WTC11 (cell line): ENCODE measurements at regions not wholly inside any gene's neighbourhood (a gene's known extent, or its start where the extent isn't known, plus 50 kb on each side); places are given as distances from the start of the nearest gene placed in this dataset.

Experiments used
- ATAC-seq: fragments of 200-7000 bp; cut with Tn5 transposase; 2 replicates; pipeline ENCODE4 v1.10.0; 2021; ENCODE audit warnings: mild to moderate bottlenecking, moderate library complexity
- CTCF ChIA-PET: fragments of 300-600 bp; sonication (Branson Sonifier 250); formaldehyde crosslinking; loops from one replicate; lab custom pipeline; 2021; ENCODE audit warnings: antibody characterized with exemption; lab: Charles Lee
- POLR2A ChIA-PET: fragments of 350-600 bp; sonication (Branson Sonifier 250); formaldehyde crosslinking; loops from one replicate; lab custom pipeline; 2021; ENCODE audit warnings: antibody characterized with exemption; lab: Charles Lee
- DNase-seq: peaks from one replicate; pipeline ENCODE4 v3.0.0; 2021; ENCODE audit warnings: low spot score
- H3K27ac Mint-ChIP-seq: 2 replicates; pipeline ENCODE4 v1.8.0; 2021; ENCODE audit warnings: mixed read lengths
- H3K27me3 Mint-ChIP-seq: 2 replicates; pipeline ENCODE4 v1.8.0; 2021; ENCODE audit warnings: low read depth, mild to moderate bottlenecking, moderate library complexity, mixed read lengths
- H3K36me3 Mint-ChIP-seq: 2 replicates; pipeline ENCODE4 v1.8.0; 2021; ENCODE audit warnings: mixed read lengths
- H3K4me1 Mint-ChIP-seq: 2 replicates; pipeline ENCODE4 v1.8.0; 2022; ENCODE audit warnings: mixed read lengths
- H3K4me3 Mint-ChIP-seq: 2 replicates; pipeline ENCODE4 v1.8.0; 2021; ENCODE audit warnings: mild to moderate bottlenecking, moderate library complexity, mixed read lengths
- H3K9me3 Mint-ChIP-seq: 2 replicates; pipeline ENCODE4 v1.8.0; 2021; ENCODE audit warnings: mixed read lengths
- AR ChIP-seq: fragments of 250-450 bp; sonication (Bioruptor Pico); IDR thresholded peaks from 2 replicates; pipeline ENCODE4 v1.9.0; 2021; ENCODE audit warnings: mild to moderate bottlenecking
- CTCF ChIP-seq: fragments of 200-600 bp; IDR thresholded peaks from 2 replicates; pipeline ENCODE4 v1.8.0; 2022; ENCODE audit warnings: antibody characterized with exemption
- FOXK1 ChIP-seq: sonication (generic); formaldehyde crosslinking; IDR thresholded peaks from 2 replicates; pipeline ENCODE4 v1.8.0; 2022; ENCODE audit warnings: mild to moderate bottlenecking, moderate library complexity, missing genetic modification reagents
- FOXP1 ChIP-seq: sonication (generic); formaldehyde crosslinking; IDR thresholded peaks from 2 replicates; pipeline ENCODE4 v1.8.0; 2022; ENCODE audit warnings: missing genetic modification reagents, mild to moderate bottlenecking, moderate library complexity, borderline replicate concordance
- GRHL2 ChIP-seq: fragments of 250-450 bp; sonication (Bioruptor Pico); IDR thresholded peaks from 2 replicates; pipeline ENCODE4 v1.8.0; 2022; ENCODE audit warnings: mild to moderate bottlenecking, moderate library complexity; ENCODE audit not compliant: insufficient replicate concordance, severe bottlenecking
- HMGA2 ChIP-seq: fragments of 250-450 bp; sonication (Bioruptor Pico); IDR thresholded peaks from 2 replicates; pipeline ENCODE4 v1.4.0; 2021; ENCODE audit warnings: mild to moderate bottlenecking, moderate library complexity
- HMGXB4 ChIP-seq: sonication (generic); formaldehyde crosslinking; IDR thresholded peaks from 2 replicates; pipeline ENCODE4 v1.8.1; 2023; ENCODE audit warnings: mild to moderate bottlenecking, moderate library complexity, missing genetic modification reagents
- IRF2 ChIP-seq: sonication (generic); formaldehyde crosslinking; IDR thresholded peaks from 2 replicates; pipeline ENCODE4 v1.8.0; 2022; ENCODE audit warnings: low read depth, missing genetic modification reagents, borderline replicate concordance
- MLX ChIP-seq: sonication (generic); formaldehyde crosslinking; IDR thresholded peaks from 2 replicates; pipeline ENCODE4 v1.8.1; 2023; ENCODE audit warnings: mild to moderate bottlenecking, missing genetic modification reagents, moderate library complexity
- NFATC4 ChIP-seq: fragments of 250-450 bp; sonication (Bioruptor Pico); IDR thresholded peaks from 2 replicates; pipeline ENCODE4 v1.9.0; 2021; ENCODE audit warnings: mild to moderate bottlenecking
- NFYB ChIP-seq: sonication (generic); formaldehyde crosslinking; conservative IDR thresholded peaks from 2 replicates; pipeline ENCODE4 v1.8.0; 2022; ENCODE audit warnings: low read depth, missing genetic modification reagents
- PRRX2 ChIP-seq: fragments of 250-450 bp; sonication (Bioruptor Pico); IDR thresholded peaks from 2 replicates; pipeline ENCODE4 v1.8.0; 2021; ENCODE audit warnings: mild to moderate bottlenecking
- SOX15 ChIP-seq: fragments of 250-450 bp; sonication (Bioruptor Pico); IDR thresholded peaks from 2 replicates; pipeline ENCODE4 v1.9.0; 2021; ENCODE audit warnings: mild to moderate bottlenecking
- TP53 ChIP-seq: sonication (generic); formaldehyde crosslinking; IDR thresholded peaks from 2 replicates; pipeline ENCODE4 v1.8.1; 2023; ENCODE audit warnings: mild to moderate bottlenecking, missing genetic modification reagents
- ZNF317 ChIP-seq: sonication (generic); formaldehyde crosslinking; IDR thresholded peaks from 2 replicates; pipeline ENCODE4 v1.8.1; 2023; ENCODE audit warnings: low read depth, mild to moderate bottlenecking, moderate library complexity, missing genetic modification reagents, borderline replicate concordance
- ZNF396 ChIP-seq: fragments of 250-450 bp; sonication (Bioruptor Pico); IDR thresholded peaks from 2 replicates; pipeline ENCODE4 v1.8.0; 2021; ENCODE audit warnings: mild to moderate bottlenecking, moderate library complexity, borderline replicate concordance
- ZNF425 ChIP-seq: fragments of 250-450 bp; sonication (Bioruptor Pico); conservative IDR thresholded peaks from 2 replicates; pipeline ENCODE4 v1.9.0; 2021; ENCODE audit warnings: mild to moderate bottlenecking
- ZSCAN18 ChIP-seq: fragments of 250-450 bp; sonication (Bioruptor Pico); IDR thresholded peaks from 2 replicates; pipeline ENCODE4 v2.1.2; 2022; ENCODE audit warnings: mild to moderate bottlenecking, moderate library complexity

GRCh38 chr20:19866070-19866469, 108.0 kb downstream of the RIN2 start:
- Mint-ChIP-seq H3K27me3 (peaks cover 3% of the 10 kb centered on the region; the same call in 1 of the 2 replicates), H3K27ac (no peak overlapping the region), H3K4me3 (no peak overlapping the region), H3K36me3 (peaks cover 7% of the 10 kb centered on the region; the same call in 1 of the 2 replicates), H3K9me3 (peaks cover 21% of the 10 kb centered on the region), H3K4me1 (no peaks in the 10 kb centered on the region)
- ATAC-seq (no peak), DNase-seq (no peak)
- POLR2A ChIA-PET = no interaction called here
- CTCF ChIA-PET = no interaction called here
- TF ChIP-seq IRF2 (no peak), FOXP1 (CRISPR knock-in tag) (no peak), FOXK1 (CRISPR knock-in tag) (no peak), HMGXB4 (no peak), TP53 (CRISPR knock-in tag) (no peak), PRRX2 (CRISPR knock-in tag) (no peak), ZNF396 (CRISPR knock-in tag) (no peak), AR (CRISPR knock-in tag) (no peak), ZNF425 (CRISPR knock-in tag) (no peak), NFYB (no peak), ZSCAN18 (no peak), ZNF317 (no peak), NFATC4 (CRISPR knock-in tag) (no peak), CTCF (no peak), SOX15 (CRISPR knock-in tag) (no peak), HMGA2 (CRISPR knock-in tag) (no peak), MLX (CRISPR knock-in tag) (no peak), GRHL2 (CRISPR knock-in tag) (no peak)
- TF ChIP-seq, all 79 proteins: peak for 0
